ENCODE measurements at regions not wholly inside any gene's neighbourhood (a gene's known extent, or its start where the extent isn't known, plus 50 kb on each side); places are given as distances from the start of the nearest gene placed in this dataset.

GRCh38 chr3:1036207-1036826 is 56.5 kb upstream of the CNTN6 start (continued):
- TF ChIP-seq MXI1 (IDR thresholded peaks at IDR 0.05; ENCODE audit: low read depth, low read length) (no peak), IKZF1 (conservative IDR thresholded peaks at IDR 0.05) (no peak), TCF12 (IDR thresholded peaks at IDR 0.05; ENCODE audit: low read depth, low read length) (no peak), REST (IDR thresholded peaks at IDR 0.05; ENCODE audit: low read depth, low read length) (no peak), ETV6 (conservative IDR thresholded peaks at IDR 0.05 in 1 of 2, IDR thresholded peaks at IDR 0.05 in 1 of 2; ENCODE audit: borderline replicate concordance in 1 of 2, low read depth in 1 of 2) (no peak)

- FAIRE-seq: no peak
- SMC1A ChIA-PET (ENCODE audit: uncharacterized antibody, unreplicated experiment): no interaction called here
Observed at GRCh38 chr3:1037631-1038030, 55.2 kb upstream of the CNTN6 start.

More at GRCh38 chr3:1037631-1038030, 55.2 kb upstream of the CNTN6 start:
- no peak for TF ChIP-seq HDGF (IDR thresholded peaks at IDR 0.05)
- no peak for TF ChIP-seq KDM1A (IDR thresholded peaks at IDR 0.05; ENCODE audit: borderline replicate concordance)
- no peak for TF ChIP-seq RUNX3 (IDR thresholded peaks at IDR 0.05; ENCODE audit: low read length)
- TF ChIP-seq YBX1 (IDR thresholded peaks at IDR 0.05): no peak
- TF ChIP-seq SP1 (IDR thresholded peaks at IDR 0.05; ENCODE audit: low read depth, low read length): no peak
- TF ChIP-seq NRF1 (conservative IDR thresholded peaks at IDR 0.05; ENCODE audit: low read depth, low read length): no peak
- no peak overlapping the region for H3K4me3 ChIP-seq
- BruUV-seq (replicated peaks): no TSS peak
- no peaks in the 10 kb centered on the region for H3K79me2 ChIP-seq (ENCODE audit: control insufficient read depth, insufficient read depth, low read length)
- intact Hi-C loops (cut with micrococcal nuclease; ENCODE audit: unreplicated experiment): no loop called here
- no peak overlapping the region for H3K27ac ChIP-seq (ENCODE audit: control insufficient read depth, insufficient read depth)
- in situ Hi-C loops (cut with MboI): no loop called here
- no peaks in the 10 kb centered on the region for H3K27me3 ChIP-seq (replicated peaks in 1 of 2; ENCODE audit: control insufficient read depth in 2 of 2, insufficient read depth in 2 of 2, low read length in 1 of 2)
- DNase-seq (ENCODE audit: low read depth, low spot score): no peak
- RAD21 ChIA-PET (ENCODE audit: unreplicated experiment): no interaction called here
- no peaks in the 10 kb centered on the region for H3K9me3 ChIP-seq (replicated peaks; ENCODE audit: control insufficient read depth, insufficient read depth, low read length)
- H3K4me1 ChIP-seq (ENCODE audit: control insufficient read depth, insufficient read depth, low read length): no peaks in the 10 kb centered on the region
- ATAC-seq: no peak
- no peak overlapping the region for H2AFZ ChIP-seq (ENCODE audit: control insufficient read depth, low read depth, low read length)
- 61% methylated on average over 5 of the region's 5 CpGs for WGBS (ENCODE audit: insufficient coverage, insufficient replicate concordance, low lambda C conversion rate, missing lambda C conversion rate)
- H3K9ac ChIP-seq (ENCODE audit: control insufficient read depth, insufficient read depth, low read length): no peak overlapping the region
- POLR2A ChIA-PET: no interaction called here
- CTCF ChIA-PET: no interaction called here
- H3K36me3 ChIP-seq (ENCODE audit: control insufficient read depth in 2 of 2, insufficient read depth in 2 of 2, low read length in 1 of 2): no peaks in the 10 kb centered on the region
- no peak overlapping the region for H3K4me2 ChIP-seq (ENCODE audit: control insufficient read depth, insufficient read depth)
- H4K20me1 ChIP-seq (ENCODE audit: control insufficient read depth, insufficient read depth): no peaks in the 10 kb centered on the region

Data from GM12878 (cell line).